Uterus (tissue), 3 donors: ENCODE measurements at regions not wholly inside any gene's neighbourhood (a gene's known extent, or its start where the extent isn't known, plus 50 kb on each side); places are given as distances from the start of the nearest gene placed in this dataset.

ENCODE experiments used
- DNase-seq, 2 donors: peaks; one replicate each; pipeline ENCODE4 v3.0.0-alpha.2; 2019 to 2020
- H3K27ac ChIP-seq, 2 donors: fragments of 200-600 bp; sonication (generic); 1 replicate in 1 of 2; 2 replicates in 1 of 2; pipeline ENCODE4 v1.5.1; 2016 to 2018
- H3K27me3 ChIP-seq, 2 donors: fragments of 200-600 bp; sonication (generic); one replicate each; pipeline ENCODE4 v1.5.1; 2018 to 2019; ENCODE audit warnings: control low read depth in 1 of 2
- H3K36me3 ChIP-seq, 2 donors: fragments of 200-600 bp; sonication (generic); one replicate each; pipeline ENCODE4 v1.5.1; 2019; ENCODE audit warnings: control low read depth in 1 of 2
- H3K4me1 ChIP-seq, 2 donors: fragments of 200-600 bp; sonication (generic); one replicate each; pipeline ENCODE4 v1.5.1; 2018 to 2019; ENCODE audit warnings: control low read depth in 1 of 2
- H3K4me3 ChIP-seq, 2 donors: fragments of 200-600 bp; sonication (generic); 1 replicate in 1 of 2; 2 replicates in 1 of 2; pipeline ENCODE4 v1.5.1; 2018 to 2019; ENCODE audit warnings: mild to moderate bottlenecking in 1 of 2
- H3K9me3 ChIP-seq, 2 donors: fragments of 200-600 bp; sonication (generic); one replicate each; pipeline ENCODE4 v1.5.1; 2019; ENCODE audit warnings: control low read depth in 1 of 2
- CTCF ChIP-seq, 4 experiments: fragments of 200-600 bp in 2 of 4; fragments of 450-650 bp in 2 of 4; sonication (generic) in 2 of 4; IDR thresholded peaks; one replicate each; pipeline ENCODE4 v1.5.1; 2016 to 2019; ENCODE audit warnings: antibody characterized with exemption in 4 of 4, mild to moderate bottlenecking in 2 of 4, moderate library complexity in 1 of 4
- POLR2A ChIP-seq, 2 donors: fragments of 450-650 bp; IDR thresholded peaks; one replicate each; pipeline ENCODE4 v1.6.1; 2016; ENCODE audit warnings: antibody characterized with exemption in 2 of 2, mild to moderate bottlenecking in 1 of 2, moderate library complexity in 1 of 2
- intact Hi-C: fragments of 100-400 bp; cut with DNase I; formaldehyde crosslinking; loops from one replicate; pipeline ENCODE4 v1.15.1; 2023; ENCODE audit warnings: low total_unique reads
- donor health status: DM: yes; HTN: yes; CAD: no.

- intact Hi-C loops, result no loop called here
- no peak overlapping the region for H3K4me3 ChIP-seq
- H3K27me3 ChIP-seq, result no peaks in the 10 kb centered on the region
- no peak for DNase-seq
- H3K4me1 ChIP-seq, result no peaks in the 10 kb centered on the region
- no peaks in the 10 kb centered on the region for H3K9me3 ChIP-seq
- no peak for TF ChIP-seq CTCF (IDR thresholded peaks at IDR 0.05)
- no peaks in the 10 kb centered on the region for H3K36me3 ChIP-seq
- no peak overlapping the region for H3K27ac ChIP-seq
Measured at GRCh38 chr10:123269675-123270074, 115.5 kb downstream of the BUB3 start.

- no peak overlapping the region for H3K4me3 ChIP-seq
- no peaks in the 10 kb centered on the region for H3K9me3 ChIP-seq
- no peaks in the 10 kb centered on the region for H3K27me3 ChIP-seq
- TF ChIP-seq POLR2A (IDR thresholded peaks at IDR 0.05) (no peak), CTCF (IDR thresholded peaks at IDR 0.05) (no peak)
- H3K27ac ChIP-seq, result no peak overlapping the region
- no peaks in the 10 kb centered on the region for H3K36me3 ChIP-seq
- intact Hi-C loops, result no loop called here
- H3K4me1 ChIP-seq, result no peaks in the 10 kb centered on the region
- DNase-seq, result no peak
Measured at GRCh38 chr10:123270221-123270620, 116.0 kb downstream of the BUB3 start.

- H3K27ac ChIP-seq, result no peak overlapping the region
- H3K4me3 ChIP-seq, result no peak overlapping the region
- TF ChIP-seq CTCF (IDR thresholded peaks at IDR 0.05) (no peak), POLR2A (IDR thresholded peaks at IDR 0.05) (no peak)
- no peaks in the 10 kb centered on the region for H3K9me3 ChIP-seq
- H3K4me1 ChIP-seq, result no peaks in the 10 kb centered on the region
- intact Hi-C loops, result no loop called here
- DNase-seq, result no peak
- H3K36me3 ChIP-seq, result no peaks in the 10 kb centered on the region
- H3K27me3 ChIP-seq, result no peaks in the 10 kb centered on the region
Measured at GRCh38 chr10:123270806-123271205, 116.6 kb downstream of the BUB3 start.

GRCh38 chr10:123272171-123272570 lies 118.0 kb downstream of the BUB3 start:
- Histone ChIP-seq H3K27me3 (no peaks in the 10 kb centered on the region), H3K27ac (no peak overlapping the region), H3K4me1 (no peaks in the 10 kb centered on the region), H3K4me3 (no peak overlapping the region), H3K9me3 (no peaks in the 10 kb centered on the region), H3K36me3 (no peaks in the 10 kb centered on the region)
- DNase-seq, result no peak
- no peak for TF ChIP-seq CTCF (IDR thresholded peaks at IDR 0.05)
- no peak for TF ChIP-seq POLR2A (IDR thresholded peaks at IDR 0.05)
- intact Hi-C loops, result no loop called here

- Histone ChIP-seq H3K9me3 (no peaks in the 10 kb centered on the region), H3K4me3 (no peak overlapping the region), H3K27ac (no peak overlapping the region), H3K36me3 (no peaks in the 10 kb centered on the region), H3K27me3 (no peaks in the 10 kb centered on the region), H3K4me1 (no peaks in the 10 kb centered on the region)
- intact Hi-C loops, result no loop called here
- TF ChIP-seq CTCF (IDR thresholded peaks at IDR 0.05) (no peak), POLR2A (IDR thresholded peaks at IDR 0.05) (no peak)
- DNase-seq, result no peak
Measured at GRCh38 chr10:123274306-123275135, 120.3 kb downstream of the BUB3 start.
